Activated T-cell treated with anti-CD3 and anti-CD28 coated beads, Interleukin-2, amount 50 U/mL, for 24 hours (primary cell): ENCODE measurements at regions not wholly inside any gene's neighbourhood (a gene's known extent, or its start where the extent isn't known, plus 50 kb on each side); places are given as distances from the start of the nearest gene placed in this dataset.
A peak's percentile ranks its signal among the peaks of the same experiment; 100 is the strongest.

Experiments
- DNase-seq: peaks from one replicate; pipeline ENCODE4 v3.0.0-alpha.2; 2020
- H3K27ac Mint-ChIP-seq: 2 replicates; pipeline ENCODE4 v1.8.0; 2020; ENCODE audit warnings: mild to moderate bottlenecking, mixed read lengths
- H3K27me3 Mint-ChIP-seq: 2 replicates; pipeline ENCODE4 v1.8.0; 2020; ENCODE audit warnings: mixed read lengths
- H3K36me3 Mint-ChIP-seq: 2 replicates; pipeline ENCODE4 v1.8.0; 2020; ENCODE audit warnings: low read depth, mixed read lengths
- H3K4me1 Mint-ChIP-seq: 2 replicates; pipeline ENCODE4 v1.8.0; 2020; ENCODE audit warnings: low read depth, mixed read lengths
- H3K4me3 Mint-ChIP-seq: 2 replicates; pipeline ENCODE4 v1.8.0; 2020; ENCODE audit warnings: mild to moderate bottlenecking, moderate library complexity, mixed read lengths
- H3K9me3 Mint-ChIP-seq: 2 replicates; pipeline ENCODE4 v1.8.0; 2020; ENCODE audit warnings: mixed read lengths

DNA sequence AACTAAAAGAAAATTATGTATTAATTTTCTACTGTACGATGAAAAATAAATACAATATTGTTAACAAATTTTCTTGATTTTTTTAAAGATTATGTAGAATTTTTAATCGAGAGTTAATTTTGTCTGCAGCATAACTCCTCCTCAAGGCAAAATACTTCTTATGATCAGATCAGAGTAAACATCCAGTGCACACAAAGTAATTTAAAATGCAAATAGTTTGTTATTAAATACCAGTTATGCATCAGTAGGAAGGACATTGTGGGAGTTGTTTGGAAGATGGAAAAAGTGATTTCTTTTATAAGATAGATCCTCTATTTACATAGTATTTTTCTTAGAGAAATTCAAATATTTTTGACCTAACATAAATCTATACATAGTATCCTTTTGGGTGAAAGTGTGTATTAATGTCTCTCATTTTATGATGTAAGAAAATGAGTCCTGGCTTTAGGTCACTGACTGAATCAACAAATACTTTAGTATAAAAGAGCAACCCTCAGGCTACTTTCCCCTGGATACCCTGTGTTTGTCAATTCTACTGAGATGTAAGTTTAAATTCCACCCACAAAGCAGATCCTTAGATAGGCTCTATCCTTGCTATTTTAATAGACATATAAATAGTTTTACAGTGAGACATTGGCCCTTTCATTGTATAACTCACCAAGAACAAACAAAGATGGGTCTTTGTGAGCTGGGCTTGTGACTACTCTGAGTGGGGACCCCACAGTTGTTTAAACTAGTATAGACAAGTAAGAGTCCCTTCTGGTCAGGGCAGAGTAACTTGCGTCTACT is 1133.7 kb downstream of the GATA3 start:
- H3K4me1 Mint-ChIP-seq, result peaks cover 8% of the 10 kb centered on the region
- H3K9me3 Mint-ChIP-seq, result no peaks in the 10 kb centered on the region
- H3K27ac Mint-ChIP-seq, result no peak overlapping the region
- no peak for DNase-seq
- no peaks in the 10 kb centered on the region for H3K36me3 Mint-ChIP-seq
- no peak overlapping the region for H3K4me3 Mint-ChIP-seq
- H3K27me3 Mint-ChIP-seq, result peaks cover 4% of the 10 kb centered on the region

DNA sequence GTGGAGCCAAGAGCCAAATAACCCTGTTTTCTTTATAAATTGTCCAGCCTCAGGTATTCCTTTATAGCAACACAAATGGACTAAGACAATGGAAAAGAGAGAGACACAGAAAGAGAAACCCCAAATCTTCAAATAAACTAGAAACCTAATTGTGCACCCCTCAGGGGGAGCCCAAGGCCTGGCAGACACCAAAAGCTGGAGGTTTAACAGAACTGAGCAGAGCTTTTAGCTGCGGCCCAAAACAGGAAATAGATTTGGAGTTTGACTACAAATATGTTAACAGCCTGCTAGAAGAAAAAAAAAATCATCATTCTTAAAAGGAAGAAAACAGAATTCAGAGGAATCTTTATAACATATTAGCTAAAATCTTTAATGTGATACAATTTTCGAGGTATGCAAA is 1135.0 kb downstream of the GATA3 start:
- Mint-ChIP-seq H3K27ac (no peak overlapping the region), H3K9me3 (no peaks in the 10 kb centered on the region), H3K4me3 (no peak overlapping the region), H3K27me3 (peaks cover 4% of the 10 kb centered on the region), H3K4me1 (peaks cover 8% of the 10 kb centered on the region), H3K36me3 (no peaks in the 10 kb centered on the region)
- DNase-seq, result no peak

DNA sequence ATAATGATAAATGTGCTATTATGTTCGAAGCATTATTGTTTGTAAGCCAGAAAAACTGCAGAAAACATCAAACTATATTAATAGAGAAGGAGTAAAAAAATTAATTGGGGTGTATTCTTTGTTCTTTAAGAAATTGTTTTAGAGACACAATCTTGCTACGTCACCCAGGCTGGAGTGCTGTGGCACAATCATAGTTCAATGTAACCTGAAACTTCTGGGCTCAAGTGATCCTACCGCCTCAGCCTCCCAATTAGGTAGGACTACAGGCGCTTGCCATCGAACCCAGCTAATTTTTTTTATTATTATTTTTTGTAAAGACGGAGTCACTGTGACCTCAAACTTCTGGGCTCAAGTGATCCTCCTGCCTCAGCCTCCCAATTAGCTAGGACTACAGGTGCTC is 1138.6 kb downstream of the GATA3 start:
- peaks cover 8% of the 10 kb centered on the region for H3K4me1 Mint-ChIP-seq
- H3K27me3 Mint-ChIP-seq, result peaks cover 16% of the 10 kb centered on the region
- no peak for DNase-seq
- no peaks in the 10 kb centered on the region for H3K9me3 Mint-ChIP-seq
- H3K36me3 Mint-ChIP-seq, result no peaks in the 10 kb centered on the region
- no peak overlapping the region for H3K4me3 Mint-ChIP-seq
- H3K27ac Mint-ChIP-seq, result no peak overlapping the region

DNA sequence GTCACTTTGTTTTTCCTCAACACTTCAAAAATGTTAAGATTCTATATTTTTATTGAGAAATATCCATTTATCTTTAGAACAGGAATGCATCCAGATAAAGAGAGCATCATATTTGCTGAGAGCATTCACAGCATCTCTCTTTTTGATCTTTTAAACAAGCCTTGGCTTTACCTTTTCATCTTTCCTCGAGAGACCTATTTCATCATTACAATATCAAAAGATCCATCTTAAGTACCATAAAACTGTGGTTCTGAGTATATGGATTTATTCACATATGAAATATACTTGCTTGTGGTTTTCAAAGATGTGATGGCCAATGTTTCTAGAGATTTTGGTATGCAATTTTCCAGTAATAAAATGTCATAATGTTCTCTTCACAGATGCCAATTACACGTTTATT is 1140.9 kb downstream of the GATA3 start:
- peaks cover 19% of the 10 kb centered on the region for H3K27me3 Mint-ChIP-seq
- H3K4me3 Mint-ChIP-seq, result no peak overlapping the region
- no peak for DNase-seq
- H3K36me3 Mint-ChIP-seq, result no peaks in the 10 kb centered on the region
- no peak overlapping the region for H3K27ac Mint-ChIP-seq
- no peaks in the 10 kb centered on the region for H3K9me3 Mint-ChIP-seq
- no peaks in the 10 kb centered on the region for H3K4me1 Mint-ChIP-seq

DNA sequence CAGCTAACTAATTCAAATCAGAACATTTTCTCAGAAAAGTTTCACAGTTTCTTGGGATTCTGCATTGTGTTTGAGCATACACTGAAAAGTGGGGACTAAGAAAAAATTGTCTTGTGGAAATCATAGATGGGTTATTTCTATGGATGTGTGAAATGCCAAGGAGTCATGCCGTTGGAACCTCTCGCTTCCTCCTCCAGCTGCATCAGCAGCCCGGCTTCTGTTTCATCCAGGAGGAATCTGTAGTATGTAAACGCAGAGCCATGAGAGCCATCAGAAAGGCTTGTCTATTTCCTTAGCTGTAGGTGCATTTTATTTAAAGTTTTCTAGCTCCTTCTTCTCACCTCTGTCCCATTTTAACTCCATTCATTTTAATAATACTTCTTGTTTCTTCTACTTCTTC is 1144.1 kb downstream of the GATA3 start:
- H3K4me3 Mint-ChIP-seq, result no peak overlapping the region
- H3K4me1 Mint-ChIP-seq, result no peaks in the 10 kb centered on the region
- no peak for DNase-seq
- H3K9me3 Mint-ChIP-seq, result no peaks in the 10 kb centered on the region
- H3K36me3 Mint-ChIP-seq, result no peaks in the 10 kb centered on the region
- H3K27me3 Mint-ChIP-seq, result peaks cover 19% of the 10 kb centered on the region
- no peak overlapping the region for H3K27ac Mint-ChIP-seq

DNA sequence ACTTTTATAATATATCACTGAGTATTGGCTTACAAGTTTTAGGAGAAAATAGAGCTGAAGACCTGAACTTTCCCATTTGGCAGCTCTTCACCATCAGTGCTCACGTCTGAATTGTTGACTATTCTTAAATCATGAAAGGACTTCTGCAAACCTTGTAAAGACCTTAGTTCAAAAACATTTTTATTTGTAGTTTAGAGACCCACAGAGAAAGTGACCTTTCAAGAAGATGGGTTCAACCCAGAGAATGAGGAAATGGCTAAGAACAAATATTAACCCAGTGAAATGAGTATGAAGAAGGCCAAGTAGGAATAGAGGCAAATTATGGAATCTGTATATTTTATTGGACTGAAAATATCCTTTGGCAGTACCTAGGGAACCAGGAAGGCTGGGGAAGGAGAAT is 1151.1 kb downstream of the GATA3 start:
- Mint-ChIP-seq H3K27me3 (no peaks in the 10 kb centered on the region), H3K27ac (no peak overlapping the region)

DNA sequence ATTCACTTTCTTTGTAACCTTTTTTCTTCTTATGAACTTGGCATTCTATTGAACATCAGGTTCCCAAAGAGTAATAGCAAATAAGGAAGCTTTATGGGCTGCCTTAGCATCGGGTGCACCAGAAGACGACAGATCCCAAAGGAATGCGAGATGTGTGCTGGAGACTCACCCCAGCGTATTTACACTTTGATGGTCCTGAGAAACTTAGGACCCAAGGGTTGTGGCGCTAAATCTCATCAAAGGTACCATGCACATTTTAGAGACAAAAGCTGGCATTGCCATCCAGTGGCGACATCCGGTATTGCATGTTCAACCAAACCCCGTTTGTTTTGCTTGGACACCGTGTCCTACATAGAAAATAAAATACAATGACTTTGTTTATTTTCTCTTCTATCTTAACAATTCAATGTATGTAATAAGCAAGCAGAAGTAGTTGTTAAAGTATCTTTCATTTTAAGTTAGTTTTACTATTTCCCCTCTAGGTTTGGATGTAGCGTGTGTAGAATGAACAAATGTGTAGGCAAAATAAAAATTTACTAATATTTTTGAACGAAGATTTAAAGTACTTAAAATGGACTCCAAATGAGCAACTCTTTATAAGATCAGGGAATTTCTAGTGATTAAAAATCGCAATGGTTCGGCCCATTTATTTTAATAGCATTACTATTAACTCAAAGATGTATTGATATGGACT is 1154.8 kb downstream of the GATA3 start:
- peak; percentile 86 for DNase-seq
- Mint-ChIP-seq H3K27me3 (peaks cover 6% of the 10 kb centered on the region), H3K4me1 (peaks cover 12% of the 10 kb centered on the region), H3K9me3 (no peaks in the 10 kb centered on the region), H3K36me3 (no peaks in the 10 kb centered on the region), H3K4me3 (no peak overlapping the region), H3K27ac (no peak overlapping the region)

More for the DNA sequence above, 1151.1 kb downstream of the GATA3 start:
- Mint-ChIP-seq H3K4me1 (peaks cover 12% of the 10 kb centered on the region), H3K36me3 (no peaks in the 10 kb centered on the region), H3K4me3 (no peak overlapping the region), H3K9me3 (no peaks in the 10 kb centered on the region)
- no peak for DNase-seq

DNA sequence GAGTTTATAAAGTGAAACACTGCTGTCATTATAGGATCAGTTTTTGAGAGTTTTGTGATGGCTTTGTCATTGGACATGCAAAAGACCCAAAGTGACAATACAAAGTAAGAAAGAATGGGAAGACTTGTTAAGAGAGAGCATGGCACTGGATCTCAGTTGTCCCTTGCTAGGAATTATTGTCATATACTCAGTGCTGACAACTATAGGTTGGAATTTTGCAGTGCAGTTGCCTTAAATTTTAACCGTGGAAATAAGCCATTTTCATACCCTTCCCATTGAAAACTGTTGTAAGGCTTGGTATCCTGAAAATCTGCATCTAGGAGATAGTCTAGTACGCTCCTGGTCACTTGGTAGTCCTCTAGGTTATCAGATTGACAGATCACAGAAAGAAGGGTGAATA is 1156.7 kb downstream of the GATA3 start:
- Mint-ChIP-seq H3K9me3 (no peaks in the 10 kb centered on the region), H3K36me3 (no peaks in the 10 kb centered on the region), H3K27ac (no peak overlapping the region), H3K27me3 (peaks cover 12% of the 10 kb centered on the region), H3K4me1 (peaks cover 12% of the 10 kb centered on the region), H3K4me3 (no peak overlapping the region)
- no peak for DNase-seq

DNA sequence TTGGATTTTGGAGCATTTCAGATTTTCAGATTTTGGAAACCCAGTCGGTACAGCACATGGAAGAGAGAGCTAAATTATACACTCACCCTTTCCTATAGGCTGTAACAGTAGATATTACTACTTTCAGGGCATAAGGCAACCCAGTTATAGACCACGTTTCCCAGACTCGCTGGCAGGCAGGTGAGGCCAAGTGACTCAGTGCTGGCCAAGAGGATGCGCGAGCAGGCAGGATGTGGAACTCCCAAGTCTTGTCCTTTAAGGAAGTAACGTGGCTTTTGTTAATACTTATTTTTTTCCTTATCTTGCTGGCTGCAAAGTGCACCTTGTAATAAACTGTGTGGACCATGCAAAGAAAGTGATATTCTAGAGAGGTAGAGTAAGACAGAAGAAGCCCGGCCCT is 1160.1 kb downstream of the GATA3 start:
- Mint-ChIP-seq H3K27me3 (peaks cover 22% of the 10 kb centered on the region), H3K27ac (no peak overlapping the region), H3K4me3 (no peak overlapping the region), H3K36me3 (no peaks in the 10 kb centered on the region), H3K4me1 (peaks cover 4% of the 10 kb centered on the region), H3K9me3 (no peaks in the 10 kb centered on the region)
- no peak for DNase-seq

DNA sequence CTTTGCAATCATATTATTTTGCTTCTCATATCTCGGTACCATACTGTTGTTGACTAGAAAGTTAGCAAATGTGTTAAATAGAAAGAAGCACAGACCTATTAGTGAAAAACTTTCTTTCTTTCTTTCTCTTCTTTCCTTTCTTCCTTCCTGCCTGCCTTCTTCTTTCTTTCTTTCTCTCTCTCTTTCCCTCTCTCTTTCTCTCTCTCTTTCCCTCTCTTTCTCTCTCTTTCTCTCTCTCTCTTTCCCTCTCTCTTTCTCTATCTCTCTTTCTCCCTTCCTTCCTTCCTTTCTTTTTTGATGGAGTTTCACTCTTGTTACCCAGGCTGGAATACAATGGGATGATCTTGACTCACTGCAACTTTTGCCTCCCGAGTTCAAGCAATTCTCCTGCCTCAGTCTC is 1160.6 kb downstream of the GATA3 start:
- H3K4me3 Mint-ChIP-seq, result no peak overlapping the region
- no peaks in the 10 kb centered on the region for H3K36me3 Mint-ChIP-seq
- H3K27me3 Mint-ChIP-seq, result peaks cover 22% of the 10 kb centered on the region
- peaks cover 4% of the 10 kb centered on the region for H3K4me1 Mint-ChIP-seq
- DNase-seq, result no peak
- H3K9me3 Mint-ChIP-seq, result no peaks in the 10 kb centered on the region
- no peak overlapping the region for H3K27ac Mint-ChIP-seq

DNA sequence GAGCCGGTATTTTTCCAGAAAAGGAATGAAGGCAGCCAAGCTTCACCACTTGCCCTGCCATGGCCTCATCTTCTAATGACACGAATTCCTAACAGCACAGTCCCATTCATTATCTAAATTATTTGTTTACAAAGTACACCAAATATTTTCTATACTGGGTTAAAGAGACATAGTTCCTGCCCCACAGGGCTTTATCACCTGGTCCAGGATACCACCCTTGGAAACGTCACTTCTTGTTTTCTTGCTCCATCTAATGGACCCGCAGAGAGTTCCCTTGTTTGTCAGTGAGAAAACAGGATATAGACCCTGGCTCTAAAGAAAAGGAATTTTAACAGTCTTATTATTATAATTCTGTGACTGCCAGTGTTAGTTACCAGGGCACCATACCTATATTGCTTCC is 1165.4 kb downstream of the GATA3 start:
- Mint-ChIP-seq H3K4me1 (peaks cover 4% of the 10 kb centered on the region), H3K9me3 (no peaks in the 10 kb centered on the region), H3K27ac (no peak overlapping the region), H3K27me3 (peaks cover 22% of the 10 kb centered on the region), H3K36me3 (no peaks in the 10 kb centered on the region), H3K4me3 (no peak overlapping the region)
- no peak for DNase-seq

DNA sequence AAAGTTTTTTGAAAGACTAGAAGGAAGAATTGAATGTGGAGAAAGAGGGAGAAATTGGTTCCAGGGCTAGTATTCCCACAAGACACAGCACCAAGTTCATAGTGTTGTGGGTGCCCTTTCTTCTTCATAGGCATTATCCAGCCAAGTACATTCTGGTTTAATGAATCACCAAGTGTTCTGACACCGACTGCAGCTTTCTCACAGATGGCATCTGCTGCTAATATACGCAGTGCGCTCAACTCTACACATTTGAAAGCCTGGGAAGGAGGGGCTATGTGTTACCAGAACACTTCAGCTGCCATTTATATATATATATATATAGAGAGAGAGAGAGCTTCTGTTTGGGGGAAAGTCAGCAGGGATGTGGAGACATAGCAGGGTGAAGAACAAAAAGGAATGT is 1168.4 kb downstream of the GATA3 start:
- no peak for DNase-seq
- Mint-ChIP-seq H3K9me3 (no peaks in the 10 kb centered on the region), H3K27ac (no peak overlapping the region), H3K36me3 (no peaks in the 10 kb centered on the region), H3K4me3 (no peak overlapping the region), H3K27me3 (peaks cover 31% of the 10 kb centered on the region), H3K4me1 (peaks cover 4% of the 10 kb centered on the region)

DNA sequence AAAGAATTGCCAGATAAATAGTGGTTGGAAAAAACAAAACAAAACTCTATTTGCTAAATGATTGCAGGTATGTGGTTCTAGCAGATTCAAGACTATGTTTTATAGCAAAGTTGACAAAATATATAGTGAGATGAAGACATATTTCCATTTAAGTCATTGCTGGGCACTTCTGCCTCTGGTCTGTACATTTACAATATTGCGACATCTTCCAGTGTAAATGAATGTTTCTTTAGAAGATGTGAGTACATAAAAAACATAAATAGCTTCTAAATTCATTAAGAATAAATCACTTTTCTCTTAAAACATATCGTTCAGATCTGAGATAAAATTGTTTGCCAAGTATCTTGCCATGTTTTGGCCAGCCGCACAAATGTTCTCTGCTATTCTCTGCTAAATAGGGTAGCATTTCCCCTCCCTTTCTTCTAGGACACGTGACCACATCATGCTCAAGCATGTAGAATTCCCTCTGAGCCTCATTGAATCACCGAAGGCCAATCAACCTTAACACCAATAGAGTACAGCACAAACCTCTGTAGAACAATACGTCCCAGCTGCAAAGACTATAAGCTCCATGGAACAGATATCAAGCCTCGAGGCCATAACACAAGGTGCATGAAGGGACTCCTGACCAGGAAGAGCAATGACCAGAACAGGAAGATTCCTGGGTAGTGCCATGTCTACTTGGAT is 1173.3 kb downstream of the GATA3 start:
- Mint-ChIP-seq H3K27ac (no peak overlapping the region), H3K4me3 (no peak overlapping the region), H3K27me3 (peaks cover 57% of the 10 kb centered on the region), H3K4me1 (peaks cover 33% of the 10 kb centered on the region), H3K36me3 (no peaks in the 10 kb centered on the region), H3K9me3 (no peaks in the 10 kb centered on the region)
- no peak for DNase-seq

DNA sequence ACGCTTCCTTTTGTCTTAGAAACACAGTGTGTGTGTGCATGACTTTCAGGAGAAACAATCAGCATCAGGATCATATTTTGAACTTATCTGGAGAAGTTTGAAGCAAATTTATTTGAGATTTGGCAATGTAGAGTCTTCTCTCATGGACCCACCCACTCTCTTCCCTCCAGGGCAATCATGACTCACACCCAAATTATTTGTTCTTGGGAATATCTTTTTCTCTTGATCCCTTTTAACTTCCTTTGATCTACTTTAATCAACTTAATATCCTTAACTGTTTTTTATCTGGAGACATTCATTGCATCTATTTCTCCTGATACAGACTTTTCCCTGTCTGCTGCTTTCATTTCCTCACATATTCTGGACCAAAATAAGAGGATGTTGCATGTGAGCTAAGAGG is 1174.3 kb downstream of the GATA3 start:
- H3K27ac Mint-ChIP-seq, result no peak overlapping the region
- no peak for DNase-seq
- H3K36me3 Mint-ChIP-seq, result no peaks in the 10 kb centered on the region
- H3K4me3 Mint-ChIP-seq, result no peak overlapping the region
- H3K4me1 Mint-ChIP-seq, result peaks cover 35% of the 10 kb centered on the region
- peaks cover 61% of the 10 kb centered on the region for H3K27me3 Mint-ChIP-seq
- H3K9me3 Mint-ChIP-seq, result no peaks in the 10 kb centered on the region

DNA sequence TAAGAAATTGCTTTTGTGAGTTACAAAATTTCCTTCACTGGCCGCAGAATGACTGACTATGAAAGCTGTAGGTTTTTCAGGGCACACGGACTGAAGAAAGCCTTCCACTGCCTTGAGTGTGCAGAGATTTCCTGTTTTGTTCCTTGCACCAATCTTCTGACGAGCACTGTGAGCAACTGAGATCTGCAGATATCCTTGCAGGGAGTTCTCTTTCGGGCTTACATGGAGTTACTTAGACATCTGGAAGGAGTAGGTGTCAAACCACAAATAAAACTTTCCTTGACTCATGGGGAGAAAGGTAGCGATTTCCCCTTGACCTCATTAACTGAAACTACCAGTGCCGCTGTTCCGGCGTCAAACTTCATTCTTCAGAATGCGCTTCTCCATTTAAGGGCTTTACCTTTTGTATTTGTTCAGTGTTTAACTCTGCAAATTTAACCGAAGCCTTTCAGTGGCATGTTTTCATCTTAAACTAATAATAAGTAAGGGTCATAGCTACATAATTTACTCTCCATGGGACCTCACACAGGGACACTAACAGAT is 1175.3 kb downstream of the GATA3 start:
- H3K36me3 Mint-ChIP-seq, result no peaks in the 10 kb centered on the region
- DNase-seq, result no peak
- H3K9me3 Mint-ChIP-seq, result no peaks in the 10 kb centered on the region
- peaks cover 35% of the 10 kb centered on the region for H3K4me1 Mint-ChIP-seq
- H3K27me3 Mint-ChIP-seq, result peaks cover 65% of the 10 kb centered on the region
- peak overlapping the region; percentile 41 for H3K27ac Mint-ChIP-seq
- peak overlapping the region; percentile 33 for H3K4me3 Mint-ChIP-seq
